SH-SY5Y (cell line): ENCODE measurements at regions not wholly inside any gene's neighbourhood (a gene's known extent, or its start where the extent isn't known, plus 50 kb on each side); places are given as distances from the start of the nearest gene placed in this dataset.

Source experiments
- GATA2 ChIP-seq: IDR thresholded peaks from 2 replicates; pipeline ENCODE4 v1.6.1; 2011; ENCODE audit warnings: mild to moderate bottlenecking, low read depth, low read length
- GATA3 ChIP-seq: IDR thresholded peaks from 2 replicates; pipeline ENCODE4 v1.6.1; 2011; ENCODE audit warnings: low read depth, mild to moderate bottlenecking, low read length, moderate library complexity

DNA sequence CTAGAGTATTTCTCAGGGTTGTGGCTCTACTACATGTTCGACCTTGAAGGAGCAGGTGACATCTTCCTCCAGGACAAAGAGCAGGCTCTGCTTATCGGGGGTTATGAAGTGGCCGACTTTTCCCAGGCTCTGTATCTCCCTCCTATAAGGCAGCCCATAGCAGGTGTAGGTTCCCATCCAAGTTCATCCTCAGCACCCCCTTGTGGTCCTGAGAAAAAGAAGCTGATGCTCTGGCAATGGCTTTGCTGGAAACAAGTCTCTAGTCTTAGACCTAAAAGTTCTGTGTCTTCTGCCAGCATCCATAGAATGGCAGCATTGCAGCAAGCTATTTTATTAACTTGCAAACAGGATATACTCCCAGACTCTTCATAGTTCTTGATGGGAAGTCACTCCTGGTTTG is 836.6 kb upstream of the PRKX start:
- TF ChIP-seq GATA2, result no peak
- TF ChIP-seq GATA3, result no peak
